ENCODE measurements at regions not wholly inside any gene's neighbourhood (a gene's known extent, or its start where the extent isn't known, plus 50 kb on each side); places are given as distances from the start of the nearest gene placed in this dataset.

GRCh38 chr9:12448246-12448645 lies 244.9 kb upstream of the TYRP1 start:
- ChIA-PET POLR2A (no interaction called here), CTCF (no interaction called here)

GRCh38 chr9:12457237-12457636 lies 235.9 kb upstream of the TYRP1 start:
- no peak overlapping the region for H3K27ac ChIP-seq (ENCODE audit: extremely low read depth, low read depth, low read length)
- no peak overlapping the region for H3K4me3 ChIP-seq (ENCODE audit: low read depth, low read length)
- CTCF ChIA-PET: interaction anchor here (0.5 to 0.6 kb wide), 2 partner anchors 27 to 723 kb away, joined by 3 to 4 read pairs; no protein-coding TSS in a partner anchor
- TF ChIP-seq ZNF843 (tag by site-specific recombination; IDR thresholded peaks at IDR 0.05): no peak
- no peak for TF ChIP-seq ZBTB10 (tag by site-specific recombination; IDR thresholded peaks at IDR 0.05)
- no peak for TF ChIP-seq ZNF433 (tag by site-specific recombination; IDR thresholded peaks at IDR 0.05; ENCODE audit: low read depth)
- H3K4me1 ChIP-seq (ENCODE audit: control insufficient read depth, insufficient read depth, low read length): no peaks in the 10 kb centered on the region
- H3K9me3 ChIP-seq (ENCODE audit: control insufficient read depth, insufficient read depth, low read depth, low read length): no peaks in the 10 kb centered on the region
- POLR2A ChIA-PET: no interaction called here
- no peaks in the 10 kb centered on the region for H3K36me3 ChIP-seq (ENCODE audit: control insufficient read depth in 2 of 2, insufficient read depth in 1 of 2, low read length in 2 of 2)

More at GRCh38 chr9:12448246-12448645, 244.9 kb upstream of the TYRP1 start:
- Histone ChIP-seq H3K27ac (ENCODE audit: extremely low read depth, low read depth, low read length) (no peak overlapping the region), H3K4me1 (ENCODE audit: control insufficient read depth, insufficient read depth, low read length) (no peaks in the 10 kb centered on the region), H3K9me3 (ENCODE audit: control insufficient read depth, insufficient read depth, low read depth, low read length) (no peaks in the 10 kb centered on the region), H3K36me3 (ENCODE audit: control insufficient read depth in 2 of 2, insufficient read depth in 1 of 2, low read length in 2 of 2) (no peaks in the 10 kb centered on the region), H3K4me3 (ENCODE audit: low read depth, low read length) (no peak overlapping the region)
- TF ChIP-seq ZNF626 (tag by site-specific recombination; IDR thresholded peaks at IDR 0.05) (no peak), ZNF292 (tag by site-specific recombination; IDR thresholded peaks at IDR 0.05; ENCODE audit: borderline replicate concordance, low read depth) (no peak), ZNF510 (tag by site-specific recombination; IDR thresholded peaks at IDR 0.05; ENCODE audit: insufficient replicate concordance) (no peak), ZNF544 (tag by site-specific recombination; IDR thresholded peaks at IDR 0.05) (no peak), ZNF391 (tag by site-specific recombination; IDR thresholded peaks at IDR 0.05; ENCODE audit: borderline replicate concordance, low read depth) (no peak), ZNF514 (tag by site-specific recombination; IDR thresholded peaks at IDR 0.05) (no peak), ZNF585B (tag by site-specific recombination; IDR thresholded peaks at IDR 0.05) (no peak), ZNF529 (tag by site-specific recombination; IDR thresholded peaks at IDR 0.05; ENCODE audit: insufficient replicate concordance) (no peak), ZNF132 (tag by site-specific recombination; IDR thresholded peaks at IDR 0.05; ENCODE audit: borderline replicate concordance) (no peak), FEZF1 (tag by site-specific recombination; IDR thresholded peaks at IDR 0.05) (no peak), SP7 (tag by site-specific recombination; IDR thresholded peaks at IDR 0.05) (no peak), SCRT1 (tag by site-specific recombination; IDR thresholded peaks at IDR 0.05; ENCODE audit: borderline replicate concordance) (no peak), ZNF112 (tag by site-specific recombination; IDR thresholded peaks at IDR 0.05) (no peak), ZNF624 (tag by site-specific recombination; IDR thresholded peaks at IDR 0.05) (no peak), ZNF792 (tag by site-specific recombination; IDR thresholded peaks at IDR 0.05) (no peak)
- TF ChIP-seq, protein P1, sequence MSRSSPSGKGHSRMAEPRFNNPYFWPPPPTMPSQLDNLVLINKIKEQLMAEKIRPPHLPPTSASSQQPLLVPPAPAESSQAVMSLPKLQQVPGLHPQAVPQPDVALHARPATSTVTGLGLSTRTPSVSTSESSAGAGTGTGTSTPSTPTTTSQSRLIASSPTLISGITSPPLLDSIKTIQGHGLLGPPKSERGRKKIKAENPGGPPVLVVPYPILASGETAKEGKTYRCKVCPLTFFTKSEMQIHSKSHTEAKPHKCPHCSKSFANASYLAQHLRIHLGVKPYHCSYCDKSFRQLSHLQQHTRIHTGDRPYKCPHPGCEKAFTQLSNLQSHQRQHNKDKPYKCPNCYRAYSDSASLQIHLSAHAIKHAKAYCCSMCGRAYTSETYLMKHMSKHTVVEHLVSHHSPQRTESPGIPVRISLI (tag by site-specific recombination; IDR thresholded peaks at IDR 0.05): no peak
- TF ChIP-seq, protein P2, sequence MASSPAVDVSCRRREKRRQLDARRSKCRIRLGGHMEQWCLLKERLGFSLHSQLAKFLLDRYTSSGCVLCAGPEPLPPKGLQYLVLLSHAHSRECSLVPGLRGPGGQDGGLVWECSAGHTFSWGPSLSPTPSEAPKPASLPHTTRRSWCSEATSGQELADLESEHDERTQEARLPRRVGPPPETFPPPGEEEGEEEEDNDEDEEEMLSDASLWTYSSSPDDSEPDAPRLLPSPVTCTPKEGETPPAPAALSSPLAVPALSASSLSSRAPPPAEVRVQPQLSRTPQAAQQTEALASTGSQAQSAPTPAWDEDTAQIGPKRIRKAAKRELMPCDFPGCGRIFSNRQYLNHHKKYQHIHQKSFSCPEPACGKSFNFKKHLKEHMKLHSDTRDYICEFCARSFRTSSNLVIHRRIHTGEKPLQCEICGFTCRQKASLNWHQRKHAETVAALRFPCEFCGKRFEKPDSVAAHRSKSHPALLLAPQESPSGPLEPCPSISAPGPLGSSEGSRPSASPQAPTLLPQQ (tag by site-specific recombination; IDR thresholded peaks at IDR 0.05): no peak

Measured in HEK293 (cell line).